ENCODE measurements at regions not wholly inside any gene's neighbourhood (a gene's known extent, or its start where the extent isn't known, plus 50 kb on each side); places are given as distances from the start of the nearest gene placed in this dataset.

GRCh38 chr11:24344222-24344621 is 152.6 kb upstream of the LUZP2 start:
- no peak for TF ChIP-seq CTCF (conservative IDR thresholded peaks at IDR 0.05; ENCODE audit: low read depth, low read length)
- no peak for TF ChIP-seq EZH2 (IDR thresholded peaks at IDR 0.05; ENCODE audit: borderline replicate concordance, low read depth, low read length, poor library complexity, severe bottlenecking)
